Muscle layer of colon (tissue), 2 donors: ENCODE measurements at regions not wholly inside any gene's neighbourhood (a gene's known extent, or its start where the extent isn't known, plus 50 kb on each side); places are given as distances from the start of the nearest gene placed in this dataset.
"Not testable (repeated sequence)": the region's sequence is repeated elsewhere in the genome, so short reads cannot be mapped to it uniquely, and the experiment has no call there.

Experiments used
- H3K27ac ChIP-seq: one replicate; pipeline ENCODE4 v1.7.0; 2013; ENCODE audit warnings: low read depth, mild to moderate bottlenecking, low read length, moderate library complexity
- H3K27me3 ChIP-seq, 2 donors: one replicate each; pipeline ENCODE4 v1.7.0; 2013; ENCODE audit warnings: low read length in 2 of 2, mild to moderate bottlenecking in 2 of 2; ENCODE audit not compliant: insufficient read depth in 2 of 2, control insufficient read depth in 1 of 2
- H3K36me3 ChIP-seq: one replicate; pipeline ENCODE4 v1.7.0; 2013; ENCODE audit warnings: mild to moderate bottlenecking, low read length; ENCODE audit not compliant: insufficient read depth
- H3K4me1 ChIP-seq: one replicate; pipeline ENCODE4 v1.7.0; 2013; ENCODE audit warnings: mild to moderate bottlenecking, low read length; ENCODE audit not compliant: insufficient read depth
- H3K4me3 ChIP-seq, 2 donors: one replicate each; pipeline ENCODE4 v1.7.0; 2013; ENCODE audit warnings: low read length in 2 of 2, low read depth in 1 of 2, mild to moderate bottlenecking in 1 of 2, moderate library complexity in 1 of 2
- H3K9ac ChIP-seq: one replicate; pipeline ENCODE4 v1.7.0; 2013; ENCODE audit warnings: low read length
- H3K9me3 ChIP-seq: one replicate; pipeline ENCODE4 v1.7.0; 2013; ENCODE audit warnings: mild to moderate bottlenecking, low read length
- donor health status: abdominal sarcoma.
- donor health status: Adenocarcinoma of cecum.

GRCh38 chr3:117868766-117869165 is 1159.2 kb downstream of the TUSC7 start:
- Histone ChIP-seq H3K27me3 (no peaks in the 10 kb centered on the region), H3K9me3 (no peaks in the 10 kb centered on the region), H3K4me3 (no peak overlapping the region), H3K9ac (no peak overlapping the region), H3K4me1 (no peaks in the 10 kb centered on the region), H3K27ac (no peak overlapping the region), H3K36me3 (no peaks in the 10 kb centered on the region)

- Histone ChIP-seq H3K27ac (no peak overlapping the region), H3K27me3 (no peaks in the 10 kb centered on the region), H3K9me3 (no peaks in the 10 kb centered on the region), H3K36me3 (no peaks in the 10 kb centered on the region), H3K4me1 (peaks cover 6% of the 10 kb centered on the region), H3K9ac (no peak overlapping the region), H3K4me3 (no peak overlapping the region)
Observed at GRCh38 chr3:117871934-117872333, 1162.4 kb downstream of the TUSC7 start.

- H3K27me3 ChIP-seq, H3K9me3 ChIP-seq, H3K9ac ChIP-seq, H3K36me3 ChIP-seq, H3K4me1 ChIP-seq, H3K4me3 ChIP-seq: not testable (repeated sequence)
- H3K27ac ChIP-seq: peak overlapping the region; percentile 36
Observed at GRCh38 chr3:117872594-117873248, 1161.9 kb downstream of the IGSF11 start.

- H3K4me1 ChIP-seq: peaks cover 6% of the 10 kb centered on the region
- no peaks in the 10 kb centered on the region for H3K9me3 ChIP-seq
- H3K4me3 ChIP-seq: no peak overlapping the region
- H3K27me3 ChIP-seq: no peaks in the 10 kb centered on the region
- H3K9ac ChIP-seq: no peak overlapping the region
- no peaks in the 10 kb centered on the region for H3K36me3 ChIP-seq
- H3K27ac ChIP-seq: peak overlapping the region; percentile 36
Observed at GRCh38 chr3:117873249-117873600, 1161.4 kb downstream of the IGSF11 start.

GRCh38 chr3:117874028-117874690 is 1160.5 kb downstream of the IGSF11 start:
- no peaks in the 10 kb centered on the region for H3K27me3 ChIP-seq

GRCh38 chr3:117874904-117875874 is 1159.5 kb downstream of the IGSF11 start:
- no peak overlapping the region for H3K27ac ChIP-seq
- H3K9ac ChIP-seq: no peak overlapping the region
- H3K9me3 ChIP-seq: no peaks in the 10 kb centered on the region
- H3K27me3 ChIP-seq: no peaks in the 10 kb centered on the region
- H3K4me1 ChIP-seq: peaks cover 6% of the 10 kb centered on the region
- no peak overlapping the region for H3K4me3 ChIP-seq
- H3K36me3 ChIP-seq: no peaks in the 10 kb centered on the region

More at GRCh38 chr3:117874028-117874690, 1160.5 kb downstream of the IGSF11 start:
- Histone ChIP-seq H3K9me3 (no peaks in the 10 kb centered on the region), H3K4me1 (peaks cover 6% of the 10 kb centered on the region), H3K27ac (no peak overlapping the region), H3K4me3 (no peak overlapping the region), H3K36me3 (no peaks in the 10 kb centered on the region), H3K9ac (no peak overlapping the region)

GRCh38 chr3:117875887-117876286 is 1158.8 kb downstream of the IGSF11 start:
- Histone ChIP-seq H3K36me3 (no peaks in the 10 kb centered on the region), H3K9ac (no peak overlapping the region), H3K9me3 (no peaks in the 10 kb centered on the region), H3K27me3 (no peaks in the 10 kb centered on the region), H3K4me1 (peaks cover 6% of the 10 kb centered on the region), H3K27ac (no peak overlapping the region), H3K4me3 (no peak overlapping the region)

- no peak overlapping the region for H3K27ac ChIP-seq
- no peaks in the 10 kb centered on the region for H3K27me3 ChIP-seq
- H3K4me3 ChIP-seq: no peak overlapping the region
- H3K4me1 ChIP-seq: peaks cover 3% of the 10 kb centered on the region
- no peaks in the 10 kb centered on the region for H3K36me3 ChIP-seq
- H3K9ac ChIP-seq: no peak overlapping the region
- H3K9me3 ChIP-seq: no peaks in the 10 kb centered on the region
Observed at GRCh38 chr3:117880638-117881037, 1154.0 kb downstream of the IGSF11 start.

- H3K27me3 ChIP-seq: no peaks in the 10 kb centered on the region
- H3K36me3 ChIP-seq: no peaks in the 10 kb centered on the region
- no peak overlapping the region for H3K9ac ChIP-seq
- H3K4me1 ChIP-seq: no peaks in the 10 kb centered on the region
- no peaks in the 10 kb centered on the region for H3K9me3 ChIP-seq
- H3K27ac ChIP-seq: no peak overlapping the region
- H3K4me3 ChIP-seq: no peak overlapping the region
Observed at GRCh38 chr3:117881210-117881609, 1153.4 kb downstream of the IGSF11 start.

GRCh38 chr3:117885011-117885441 is 1149.6 kb downstream of the IGSF11 start:
- H3K36me3 ChIP-seq: no peaks in the 10 kb centered on the region
- no peaks in the 10 kb centered on the region for H3K9me3 ChIP-seq
- H3K27me3 ChIP-seq: no peaks in the 10 kb centered on the region
- no peaks in the 10 kb centered on the region for H3K4me1 ChIP-seq
- H3K9ac ChIP-seq: no peak overlapping the region
- no peak overlapping the region for H3K27ac ChIP-seq
- no peak overlapping the region for H3K4me3 ChIP-seq

- Histone ChIP-seq H3K9ac (no peak overlapping the region), H3K27me3 (no peaks in the 10 kb centered on the region), H3K27ac (no peak overlapping the region), H3K4me1 (no peaks in the 10 kb centered on the region), H3K36me3 (no peaks in the 10 kb centered on the region), H3K9me3 (no peaks in the 10 kb centered on the region), H3K4me3 (no peak overlapping the region)
Observed at GRCh38 chr3:117886147-117886546, 1148.5 kb downstream of the IGSF11 start.
